ENCODE measurements at regions not wholly inside any gene's neighbourhood (a gene's known extent, or its start where the extent isn't known, plus 50 kb on each side); places are given as distances from the start of the nearest gene placed in this dataset.

DNA sequence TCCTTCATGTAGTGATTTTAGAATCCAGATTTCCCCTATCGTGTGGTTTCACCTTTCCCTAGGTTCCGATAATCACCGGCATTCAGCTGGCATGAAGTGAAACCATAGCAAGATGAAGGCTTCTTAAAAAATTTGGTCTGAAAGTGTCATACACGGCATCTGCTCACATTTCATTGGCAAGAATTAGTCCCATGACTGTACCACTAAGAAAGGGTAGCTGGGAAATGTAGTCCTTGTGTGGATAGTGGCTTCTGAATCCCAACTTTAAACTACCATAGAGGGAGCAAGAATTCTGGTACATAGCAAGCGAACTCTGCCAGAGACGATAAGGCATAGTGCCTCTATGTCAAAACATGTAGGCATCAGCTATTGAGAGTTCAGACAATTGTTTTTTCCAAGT lies 360.1 kb upstream of the TBX3 start:
- DNase-seq, result no peak

DNA sequence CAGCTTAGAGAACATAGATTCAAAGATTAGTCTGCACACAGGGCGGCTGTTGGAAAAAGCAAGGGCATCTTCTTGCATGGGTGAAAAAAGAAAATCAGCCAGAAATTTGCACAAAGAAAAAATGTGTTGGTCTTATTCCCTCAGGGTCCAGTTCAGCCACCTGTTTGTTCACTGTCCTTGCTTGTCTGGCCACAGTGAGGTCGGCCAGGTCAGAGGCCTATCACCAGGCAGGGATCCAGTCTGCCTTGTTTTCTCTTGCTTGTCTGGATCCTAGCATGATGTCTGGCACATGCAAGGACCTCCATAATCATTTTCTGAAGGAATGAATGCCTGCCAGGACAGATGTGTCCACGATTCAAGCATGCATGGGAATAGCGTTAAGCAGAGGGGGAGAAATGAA lies 359.1 kb upstream of the TBX3 start:
- no peak for DNase-seq

DNA sequence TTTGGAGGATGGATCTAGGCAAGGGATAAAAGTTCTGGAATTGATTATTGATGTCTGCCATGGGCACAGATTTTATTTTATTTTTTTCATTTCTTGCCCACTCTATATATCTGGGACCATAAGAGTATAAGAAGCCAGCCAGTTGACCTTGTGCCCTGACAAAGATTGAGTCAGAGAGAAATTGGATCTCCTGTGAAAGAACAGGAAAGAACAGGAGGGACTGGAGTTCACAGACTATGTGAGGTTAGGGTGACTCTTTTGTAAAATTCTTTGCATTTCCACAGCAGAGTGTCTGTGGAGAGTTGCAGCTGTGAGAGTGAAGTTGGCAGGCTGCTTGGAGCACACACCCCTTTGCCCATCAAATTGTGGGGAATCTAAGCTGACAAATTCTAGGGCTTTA lies 358.4 kb upstream of the TBX3 start:
- no peak for DNase-seq

- DNase-seq, result no peak
These were observed 353.9 kb upstream of the TBX3 start for GRCh38 chr12:115037830-115038229.

- no peak for DNase-seq
These were observed 351.6 kb upstream of the TBX3 start for GRCh38 chr12:115035535-115036107.

GRCh38 chr12:115032521-115032920 lies 348.5 kb upstream of the TBX3 start:
- no peak for DNase-seq

- no peak for DNase-seq
These were observed 346.0 kb upstream of the TBX3 start for GRCh38 chr12:115030017-115030416.

GRCh38 chr12:115024531-115024930 lies 340.6 kb upstream of the TBX3 start:
- no peak for DNase-seq

GRCh38 chr12:115023279-115024265 lies 339.6 kb upstream of the TBX3 start:
- DNase-seq, result no peak

DNA sequence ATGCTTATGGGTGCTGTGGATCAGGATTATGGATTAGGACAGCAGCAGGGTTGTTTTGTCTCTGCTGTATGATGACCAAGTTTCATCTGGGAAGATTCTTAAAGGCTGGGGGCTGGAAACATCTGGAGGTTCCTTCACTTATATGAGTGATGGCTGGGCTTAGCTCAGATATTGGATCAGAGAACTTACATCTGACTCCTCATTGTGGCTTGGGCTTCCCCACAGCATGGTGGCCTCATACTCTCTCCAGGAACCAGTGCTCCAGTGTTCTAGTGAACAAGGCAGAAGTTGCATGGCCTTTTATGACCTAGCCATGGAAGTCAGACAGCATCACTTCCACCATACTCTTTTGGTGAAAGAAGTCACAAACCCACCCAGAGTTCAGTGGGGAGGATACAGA lies 336.1 kb upstream of the TBX3 start:
- DNase-seq, result no peak

DNA sequence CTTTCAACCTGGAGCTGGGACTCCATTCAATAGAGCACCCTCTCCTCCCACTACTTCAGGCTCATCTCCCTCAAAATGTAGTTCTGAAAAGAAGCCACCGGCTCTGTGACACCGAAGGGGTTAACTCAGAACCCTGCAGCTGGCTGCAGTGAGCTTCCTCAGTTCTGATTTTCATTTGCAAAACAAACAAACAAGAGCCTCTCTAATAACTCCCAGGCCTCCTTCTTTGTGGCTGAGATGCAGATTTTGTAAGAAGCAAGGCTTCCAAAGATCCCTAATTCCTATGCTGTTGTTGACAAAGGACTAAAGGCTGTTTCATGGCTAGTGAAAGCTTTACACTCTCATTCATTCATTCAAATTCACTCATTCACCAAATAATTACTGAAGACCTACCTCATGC lies 333.4 kb upstream of the TBX3 start:
- no peak for DNase-seq

- DNase-seq, result no peak
These were observed 329.4 kb upstream of the TBX3 start for GRCh38 chr12:115013236-115013981.

DNA sequence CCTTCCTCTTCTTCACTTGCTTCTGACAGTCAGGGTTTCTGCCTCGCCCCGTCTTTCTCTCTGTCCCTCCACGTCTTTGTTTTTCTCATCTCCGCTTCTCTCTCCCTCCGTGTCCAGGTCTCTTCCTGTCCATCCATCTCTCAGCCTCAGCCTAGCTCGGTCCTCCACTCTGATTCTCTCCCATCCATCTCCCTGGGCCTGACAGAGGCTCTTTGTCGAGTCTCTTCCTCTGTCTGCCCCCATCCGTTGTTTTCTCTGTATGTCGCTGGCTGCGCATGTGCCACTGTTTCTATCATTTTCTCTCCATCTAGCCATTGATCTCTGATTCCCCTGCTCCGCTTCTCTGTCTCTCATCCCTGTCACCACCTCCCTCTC lies 328.9 kb upstream of the TBX3 start:
- no peak for DNase-seq

GRCh38 chr12:115011703-115012102 lies 327.7 kb upstream of the TBX3 start:
- DNase-seq, result no peak

- no peak for DNase-seq
These were observed 326.5 kb upstream of the TBX3 start for GRCh38 chr12:115010324-115010995.

DNA sequence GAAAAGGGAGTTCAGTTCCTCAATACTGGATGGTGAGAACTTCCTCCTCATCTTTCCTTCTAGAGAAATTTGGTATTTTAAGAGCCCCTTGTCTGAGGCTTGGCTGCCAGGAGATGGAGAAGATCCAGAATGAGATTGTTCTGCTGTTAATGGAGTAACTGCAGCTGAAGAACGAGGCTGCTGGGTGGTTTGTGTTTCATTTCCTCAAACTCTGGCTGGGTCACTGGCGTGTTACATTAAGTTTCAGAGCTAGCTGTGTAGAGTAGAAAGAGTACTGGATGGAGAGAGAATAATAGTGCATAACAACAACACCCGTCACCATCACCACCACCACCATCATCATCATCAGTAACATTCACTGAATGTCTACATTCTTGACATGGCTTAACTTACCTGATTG lies 325.0 kb upstream of the TBX3 start:
- no peak for DNase-seq

DNA sequence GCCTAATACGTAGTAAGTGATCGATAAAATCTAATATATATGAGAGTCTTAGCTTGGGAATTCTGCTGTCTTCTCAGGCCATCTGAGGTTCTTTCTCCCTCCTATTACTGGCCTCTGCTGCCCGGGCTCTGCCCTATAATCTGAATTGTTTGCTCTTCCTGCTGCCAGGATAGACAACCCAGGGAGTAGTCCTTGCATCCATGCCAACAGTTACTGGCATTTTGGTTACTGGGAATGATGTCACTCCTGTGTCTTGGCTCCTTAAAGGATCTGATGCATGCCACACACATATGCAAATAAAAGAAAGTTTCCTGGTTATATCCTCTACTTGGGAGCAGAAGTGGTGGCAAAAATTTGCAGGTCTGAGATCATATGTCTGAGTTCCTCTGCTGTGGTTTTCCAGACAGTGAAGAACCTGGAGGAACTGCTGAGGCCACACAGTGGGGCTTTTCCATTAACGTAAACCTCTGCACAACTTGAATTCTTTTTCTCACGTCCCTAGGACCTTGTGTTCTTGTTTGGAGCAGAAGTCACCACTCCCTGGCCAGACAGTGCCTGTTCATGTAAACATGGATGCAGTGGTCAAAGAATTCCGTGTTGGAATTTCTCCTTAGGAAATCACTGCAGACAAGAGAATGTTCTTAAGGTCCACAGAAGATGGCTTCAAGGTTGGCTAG lies 320.6 kb upstream of the TBX3 start:
- DNase-seq, result no peak

DNA sequence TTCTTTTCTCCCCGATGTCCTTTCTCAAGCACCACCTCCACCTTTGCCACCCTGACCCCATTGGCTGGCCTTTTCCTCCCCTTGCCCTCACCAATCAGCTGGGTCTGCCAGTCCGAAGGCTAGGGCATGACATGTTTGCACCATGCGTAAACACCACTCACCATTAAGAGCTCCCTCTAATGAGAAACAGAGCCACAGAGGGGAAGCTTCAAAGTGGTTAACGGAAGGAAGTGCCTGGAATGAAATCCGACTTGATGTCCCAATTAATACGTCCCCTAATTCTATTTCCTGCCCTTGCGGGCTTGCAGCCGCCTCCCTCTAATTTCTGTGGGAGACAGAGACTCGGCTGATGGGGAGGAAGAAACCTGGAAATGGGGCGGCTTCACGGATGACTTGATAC lies 318.5 kb upstream of the TBX3 start:
- no peak for DNase-seq

GRCh38 chr12:115001571-115002180 lies 317.7 kb upstream of the TBX3 start:
- DNase-seq, result no peak

DNA sequence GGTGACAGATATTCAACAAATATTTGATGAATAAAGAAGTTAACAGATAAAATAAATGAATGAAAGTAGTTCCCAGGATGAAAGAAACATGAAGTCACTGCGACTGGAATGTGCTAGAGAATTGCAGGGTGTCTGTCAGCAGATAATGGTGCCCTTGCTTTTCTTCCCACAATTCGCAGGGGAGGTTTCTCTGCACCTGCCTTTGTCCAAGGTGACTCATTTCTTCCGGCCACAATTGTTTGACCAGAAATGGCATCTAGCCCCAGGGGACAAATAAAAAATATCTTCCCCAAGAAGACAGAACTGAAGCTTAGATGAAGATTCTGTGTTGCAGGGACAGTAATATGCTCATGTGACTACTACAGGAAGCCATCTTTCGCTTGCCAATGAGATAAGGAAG lies 316.1 kb upstream of the TBX3 start:
- no peak for DNase-seq

GRCh38 chr12:114998750-114999128 lies 314.8 kb upstream of the TBX3 start:
- no peak for DNase-seq

DNA sequence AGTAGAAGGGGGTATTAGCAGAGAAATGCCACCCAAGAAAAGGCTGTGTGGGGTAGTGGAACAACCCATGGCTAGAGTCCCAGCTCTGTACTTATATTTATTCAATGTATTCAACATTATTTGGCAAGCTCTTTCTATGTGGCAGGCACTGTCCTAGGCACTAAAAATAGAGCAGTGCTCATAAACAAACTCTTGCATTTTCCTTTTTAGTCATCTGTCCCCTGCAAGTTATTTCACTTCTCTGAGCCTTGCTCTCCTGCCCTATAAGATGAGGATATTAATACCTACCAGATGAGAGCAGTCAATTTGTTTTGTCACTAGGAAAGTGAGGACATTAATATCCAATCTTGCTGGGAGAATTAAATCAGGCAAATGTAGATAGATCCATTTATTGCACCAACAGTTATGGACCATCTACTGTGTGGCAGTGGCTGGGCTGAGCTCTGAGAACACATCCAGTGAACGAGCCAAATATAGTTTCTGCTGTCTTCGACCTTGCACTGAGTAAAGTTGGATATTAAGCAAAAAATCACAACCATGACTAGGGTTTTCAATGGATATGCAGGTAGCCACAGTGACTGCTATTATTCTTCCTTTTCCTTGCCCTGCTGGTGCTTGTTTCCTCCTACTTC lies 314.3 kb upstream of the TBX3 start:
- DNase-seq, result no peak

All from midbrain (tissue), 1 donor.